GM19239 (cell line): ENCODE measurements at regions not wholly inside any gene's neighbourhood (a gene's known extent, or its start where the extent isn't known, plus 50 kb on each side); places are given as distances from the start of the nearest gene placed in this dataset.

Source experiments
- DNase-seq: peaks from one replicate; pipeline ENCODE4 v3.0.0; 2011; ENCODE audit warnings: low spot score; ENCODE audit not compliant: insufficient read length
- FAIRE-seq: peaks from 2 replicates; lab custom pipeline; 2011; peaks lifted over from hg19 to GRCh38; lab: Jason Lieb, UNC

DNA sequence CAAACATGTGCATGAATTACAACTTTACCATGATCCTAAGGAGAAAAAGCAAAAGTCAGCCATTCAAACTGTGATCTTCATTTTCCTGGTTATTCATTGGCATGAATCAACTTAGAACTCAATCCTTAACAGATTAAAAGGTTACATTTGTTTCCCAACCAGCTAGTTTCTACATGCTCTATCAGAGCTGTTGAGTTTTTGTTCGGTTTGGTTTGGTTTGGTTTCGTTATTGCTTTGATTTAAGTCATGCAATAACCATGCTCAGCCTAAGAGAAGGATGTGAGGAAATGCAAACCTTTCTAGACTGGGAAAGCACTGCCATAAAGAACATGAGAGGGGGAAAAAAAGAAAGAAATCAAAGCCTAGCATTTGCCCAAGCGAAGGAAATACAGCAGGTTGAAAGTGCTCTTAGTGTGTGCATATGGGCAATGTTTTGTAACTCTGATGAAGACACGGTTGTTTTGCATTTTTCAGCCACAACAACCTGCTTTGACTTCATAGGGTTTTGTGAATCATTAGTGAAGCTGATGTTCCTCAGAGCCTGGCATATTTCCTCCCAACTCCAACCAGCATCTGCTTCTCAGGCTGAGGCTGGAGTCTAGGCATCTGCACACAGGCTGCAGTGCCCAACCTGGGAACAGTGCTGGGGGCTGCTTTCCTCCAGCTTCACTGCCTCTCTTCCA lies 234.3 kb downstream of the ZNF674 start:
- DNase-seq (no peak), FAIRE-seq (peak; percentile 68)

DNA sequence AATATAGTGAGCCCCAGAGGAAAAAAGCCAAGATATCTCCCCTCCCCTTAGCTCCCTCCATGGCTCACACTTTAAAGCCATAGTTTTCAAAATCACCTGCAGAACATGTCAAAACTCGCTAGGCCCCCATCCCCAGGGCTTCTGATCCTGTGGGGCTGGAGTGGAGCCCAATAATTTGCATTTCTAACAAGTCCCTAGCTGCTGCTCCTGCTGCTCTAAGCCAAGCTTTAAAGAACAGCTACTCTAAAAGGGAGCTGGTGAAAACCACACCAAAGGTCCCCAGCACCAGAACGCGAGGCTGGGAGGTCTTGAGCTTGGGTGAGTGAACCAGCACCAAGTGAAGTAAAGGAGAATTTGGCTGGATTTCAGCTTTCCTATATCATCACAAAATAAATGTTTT lies 237.1 kb downstream of the ZNF674 start:
- FAIRE-seq (no peak), DNase-seq (no peak)

DNA sequence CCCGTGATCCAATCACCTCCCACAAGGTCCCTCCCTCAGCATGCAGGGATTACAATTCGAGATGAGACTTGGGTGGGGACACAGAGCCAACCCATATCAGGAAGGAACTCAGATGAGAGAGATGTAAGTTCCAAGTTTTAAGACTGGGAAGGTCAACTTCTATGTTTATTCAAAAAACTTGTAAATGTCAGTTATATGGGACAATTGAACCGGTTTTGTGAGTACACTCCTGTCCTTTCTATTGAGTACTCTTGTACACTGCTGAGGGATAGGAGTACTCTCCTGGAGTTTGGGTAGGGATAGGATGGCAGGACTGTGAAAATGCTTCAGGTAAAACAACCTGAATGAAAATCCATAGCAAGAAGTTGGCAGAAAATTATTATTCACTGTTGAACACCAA lies 239.1 kb downstream of the ZNF674 start:
- no peak for DNase-seq
- FAIRE-seq, result no peak

DNA sequence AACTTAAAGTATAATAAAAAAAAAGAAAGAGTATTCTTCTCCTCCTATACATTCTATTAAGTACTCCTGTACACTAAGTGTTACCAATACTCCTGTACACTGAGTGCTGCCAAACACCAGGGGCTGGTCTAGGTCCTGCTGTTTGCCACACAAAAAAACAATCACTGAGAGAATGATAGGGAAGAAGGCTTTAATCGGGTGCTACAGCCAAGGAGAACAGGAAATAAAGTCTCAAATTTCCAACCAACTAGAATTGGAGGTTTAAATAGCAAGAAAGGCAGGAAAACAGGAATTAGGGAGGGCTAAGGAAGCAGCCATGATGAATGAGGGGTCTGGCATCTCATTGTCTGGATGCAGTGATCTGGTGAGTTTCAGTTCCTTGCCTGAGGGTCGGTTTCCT lies 239.8 kb downstream of the ZNF674 start:
- DNase-seq, result no peak
- no peak for FAIRE-seq

DNA sequence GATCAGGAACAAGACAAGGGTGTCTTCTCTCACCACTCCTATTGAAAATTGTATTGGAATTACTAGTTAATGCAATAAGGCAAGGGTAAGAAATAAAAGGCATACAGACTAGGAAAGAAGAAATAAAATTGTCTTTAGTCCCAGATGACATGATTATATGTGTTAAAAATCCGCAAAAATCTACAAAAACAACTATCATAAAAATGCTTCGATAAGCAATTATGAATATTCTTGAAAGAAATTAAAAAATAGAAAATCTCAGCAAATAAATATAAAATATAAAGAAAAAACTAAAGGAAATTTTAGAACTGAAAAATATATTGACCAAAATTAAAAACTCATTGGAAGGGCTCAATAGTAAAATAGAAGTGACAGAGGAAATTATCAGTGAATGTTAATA lies 243.3 kb downstream of the ZNF674 start:
- no peak for FAIRE-seq

DNA sequence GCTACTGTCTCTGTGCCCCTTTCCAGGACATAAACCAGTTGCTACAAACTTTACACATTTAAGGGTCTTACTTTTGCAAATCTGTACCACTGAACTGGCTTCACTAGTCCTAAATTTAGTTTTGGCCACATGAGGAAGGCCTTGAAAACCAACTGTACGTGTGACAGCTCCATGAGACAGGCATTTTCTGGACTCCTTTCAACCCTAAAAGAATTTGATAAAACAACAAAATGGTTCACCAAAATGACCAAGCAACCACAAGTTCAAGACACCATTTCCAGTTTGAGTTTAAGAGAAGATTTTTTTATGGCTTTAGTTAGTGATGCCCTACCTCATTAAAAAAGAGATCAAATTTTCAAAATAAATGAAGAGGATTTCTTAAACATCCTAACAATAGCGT lies 246.4 kb downstream of the ZNF674 start:
- DNase-seq (no peak), FAIRE-seq (no peak)

More for the DNA sequence above, 243.3 kb downstream of the ZNF674 start:
- no peak for DNase-seq

DNA sequence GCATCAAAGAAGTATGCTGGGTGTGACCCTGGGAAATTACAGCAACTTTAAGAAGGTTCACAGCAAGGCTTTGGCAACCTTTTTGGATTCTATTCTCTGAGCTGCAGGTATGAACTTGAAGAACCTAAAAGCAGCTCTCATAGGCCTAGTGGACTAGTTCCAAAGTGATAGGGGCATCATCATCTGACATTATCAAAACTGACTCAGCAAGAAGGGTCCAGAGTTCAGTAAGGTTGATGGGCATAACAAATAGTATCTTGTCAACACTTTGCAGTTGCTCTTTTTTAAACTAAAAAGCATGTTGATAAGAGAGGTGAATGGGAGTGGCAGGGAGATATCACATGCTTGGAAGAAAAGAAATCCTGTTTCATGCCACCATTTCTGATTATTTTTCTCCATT lies 249.3 kb downstream of the ZNF674 start:
- DNase-seq (no peak), FAIRE-seq (no peak)

DNA sequence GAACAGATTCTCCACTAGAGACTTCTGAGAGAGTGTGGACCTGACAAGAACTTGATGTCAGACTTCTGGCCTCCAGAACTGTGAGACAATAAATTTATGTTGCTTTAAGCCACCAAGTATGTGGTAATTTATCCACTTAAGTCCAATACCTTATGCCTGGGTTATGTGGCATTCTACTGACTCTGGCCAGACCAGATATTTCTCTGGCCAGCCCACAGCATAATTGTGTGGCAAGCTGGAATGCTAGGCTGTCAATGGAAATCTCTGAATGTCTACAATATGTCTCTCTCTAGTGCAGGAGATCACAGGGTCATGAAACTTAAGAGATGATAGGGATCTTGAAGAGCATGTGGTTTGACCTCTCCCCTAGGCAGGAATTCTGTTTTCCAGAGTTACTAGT lies 251.0 kb downstream of the ZNF674 start:
- DNase-seq (no peak), FAIRE-seq (no peak)

DNA sequence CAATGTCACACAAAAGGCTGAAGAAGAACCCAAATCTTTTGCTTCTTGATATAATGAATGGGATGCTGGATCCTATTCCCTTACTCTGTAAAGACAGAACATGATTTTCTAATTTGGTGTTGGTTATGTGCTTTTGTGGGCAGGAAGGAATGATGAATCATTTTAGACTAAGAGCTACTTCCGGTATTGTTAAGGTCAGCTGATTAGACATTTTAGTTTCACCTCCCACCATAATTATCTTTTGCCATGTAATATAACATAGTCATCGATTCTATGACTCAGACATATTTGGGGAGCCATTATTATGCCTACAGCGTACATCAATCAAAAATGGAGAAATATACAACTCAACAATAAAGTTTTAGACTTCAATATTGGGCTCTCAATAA lies 265.3 kb downstream of the ZNF674 start:
- DNase-seq, result no peak
- FAIRE-seq, result peak; percentile 68

DNA sequence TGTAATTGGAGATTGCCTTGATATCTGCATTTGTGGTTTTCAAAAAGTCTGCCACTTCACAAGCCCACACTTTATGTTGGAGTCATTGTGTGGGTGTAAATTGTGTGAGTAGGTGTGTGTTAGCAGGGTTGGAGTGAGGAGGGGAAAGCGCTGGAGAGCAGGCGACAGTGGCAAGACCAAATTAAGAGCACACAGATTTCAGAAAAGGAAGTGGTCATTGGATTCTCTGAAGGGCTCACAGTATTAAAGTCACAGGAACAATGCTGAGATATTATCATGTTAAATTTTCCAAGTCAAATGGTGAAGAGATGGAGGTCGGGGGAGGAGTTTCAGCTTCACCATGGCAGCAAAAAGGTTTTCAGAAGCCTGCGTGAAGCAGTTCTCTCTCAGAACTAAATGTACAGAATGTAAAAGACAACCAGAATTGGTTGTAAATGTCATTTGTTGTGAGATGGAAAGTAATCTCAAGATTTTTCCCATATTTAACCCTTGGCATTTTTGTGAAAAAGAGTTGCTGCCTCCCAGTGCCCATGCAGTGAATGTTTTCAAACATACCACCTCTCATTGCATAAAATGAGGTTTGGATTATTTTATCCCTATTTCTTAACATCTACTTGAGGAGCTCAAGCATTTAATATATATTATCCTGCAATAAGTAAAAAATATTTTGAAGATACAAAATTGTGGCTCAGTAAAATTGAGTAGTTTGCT lies 265.9 kb downstream of the ZNF674 start:
- FAIRE-seq (peak; percentile 81), DNase-seq (no peak)

DNA sequence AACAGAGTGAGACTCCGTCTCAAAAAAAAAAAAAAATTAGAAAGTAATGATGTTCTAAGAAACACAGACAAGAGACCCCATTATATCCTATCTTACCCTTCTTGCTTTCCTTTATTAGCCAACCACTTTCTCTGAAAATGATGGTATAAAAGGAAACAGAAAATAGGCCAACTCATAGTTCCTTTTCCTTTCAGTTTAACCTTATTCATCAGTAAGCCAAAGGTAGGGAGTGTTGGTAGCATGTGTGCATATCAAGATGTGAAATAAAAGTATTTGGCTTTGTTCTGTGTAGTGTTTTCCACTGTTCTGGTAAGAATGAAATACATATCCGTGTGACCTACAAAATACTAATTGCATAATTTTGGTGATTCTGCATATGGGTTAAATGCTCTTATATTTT lies 266.6 kb downstream of the ZNF674 start:
- FAIRE-seq (no peak), DNase-seq (no peak)

DNA sequence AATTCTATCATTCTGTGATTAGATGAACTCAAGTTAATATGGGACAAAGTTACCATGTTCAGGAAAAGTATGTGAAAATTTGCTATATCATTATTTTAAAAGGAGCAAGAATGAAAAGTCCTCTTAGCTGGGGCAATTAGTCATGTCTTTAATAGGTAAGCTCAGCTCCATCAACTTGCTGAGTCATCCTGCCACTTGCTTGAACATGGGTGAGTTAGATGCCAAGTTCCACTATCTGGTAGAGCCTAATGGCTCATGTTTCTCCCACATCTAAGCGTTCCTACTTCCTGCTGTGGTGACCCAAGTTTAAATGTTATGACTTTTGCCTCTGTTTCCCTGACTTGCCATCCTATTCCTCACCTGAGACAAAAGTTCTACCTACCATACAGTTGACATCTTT lies 276.8 kb downstream of the ZNF674 start:
- DNase-seq, result no peak
- no peak for FAIRE-seq

DNA sequence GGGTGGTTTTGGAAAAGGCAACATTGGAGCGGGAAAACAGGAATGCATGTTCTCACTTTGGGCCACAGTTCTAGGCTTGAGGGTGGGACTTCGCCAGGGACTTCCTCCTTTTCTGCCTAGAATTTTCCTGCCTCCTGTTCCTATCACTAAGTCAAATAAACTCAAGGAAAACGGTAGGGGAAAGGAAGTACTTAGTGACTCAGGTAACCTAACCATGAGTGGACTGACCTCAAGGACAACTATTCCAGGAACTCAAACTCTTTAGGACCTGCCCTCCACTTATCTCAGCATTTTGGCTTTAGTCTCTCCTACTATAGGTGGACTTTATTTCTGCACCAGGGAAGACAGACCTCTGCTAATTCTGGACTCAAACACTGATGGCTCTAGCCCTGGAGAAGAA lies 281.7 kb downstream of the ZNF674 start:
- no peak for DNase-seq
- no peak for FAIRE-seq

DNA sequence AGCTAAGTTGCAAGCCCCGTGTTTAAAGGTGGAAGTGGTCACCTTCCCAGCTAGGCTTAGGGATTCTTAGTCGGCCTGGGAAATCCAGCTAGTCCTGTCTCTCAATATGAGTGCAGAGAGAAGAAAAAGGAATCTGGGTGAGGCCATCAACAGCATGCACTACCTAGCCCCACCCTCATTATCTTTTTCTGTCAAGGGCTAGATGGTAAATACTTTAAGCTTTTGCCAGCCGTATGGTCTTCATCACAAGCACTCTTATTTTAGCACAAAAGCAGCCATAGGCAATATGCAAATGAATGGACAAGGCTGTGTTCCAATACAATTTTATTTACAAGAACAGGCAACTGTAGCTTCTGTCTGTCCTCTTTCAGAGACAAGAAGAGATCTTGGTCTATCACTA lies 282.9 kb downstream of the ZNF674 start:
- DNase-seq, result no peak
- no peak for FAIRE-seq

DNA sequence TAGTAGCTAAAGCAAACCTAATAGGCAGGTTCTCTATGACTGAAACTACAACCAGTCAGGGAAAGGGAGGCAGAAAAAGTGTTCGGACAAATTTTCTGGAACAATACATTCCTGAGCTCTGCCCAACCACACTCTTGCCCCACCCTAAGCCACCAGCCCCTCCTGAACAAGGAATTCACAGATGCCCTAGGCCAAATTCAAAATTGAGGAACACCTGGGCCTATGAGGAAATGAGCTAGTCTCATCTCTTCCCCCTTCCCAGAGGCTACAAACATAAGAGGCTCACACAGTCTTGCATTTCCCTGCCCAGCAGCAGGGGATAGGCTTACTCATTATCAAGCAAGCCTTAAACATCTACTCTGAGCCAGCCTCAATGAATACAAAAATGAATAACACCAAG lies 284.7 kb downstream of the ZNF674 start:
- DNase-seq (no peak), FAIRE-seq (no peak)

DNA sequence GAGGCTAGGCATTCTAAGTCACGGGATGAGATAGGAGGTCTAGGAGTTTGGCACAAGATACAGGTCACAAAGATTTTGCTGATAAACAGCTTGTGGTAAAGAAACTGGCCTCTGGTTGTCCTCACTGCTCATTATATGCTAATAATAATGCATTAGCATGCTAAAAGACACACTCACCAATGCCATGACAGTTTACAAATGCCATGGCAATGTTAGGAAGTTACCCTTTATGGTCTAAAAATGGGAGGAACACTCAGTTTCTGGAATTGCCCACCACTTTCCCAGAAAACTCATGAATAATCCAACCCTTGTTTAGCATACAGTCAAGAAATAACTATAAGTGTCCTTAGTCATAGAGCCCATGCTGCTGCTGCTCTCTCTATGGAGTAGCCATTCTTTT lies 286.9 kb downstream of the ZNF674 start:
- no peak for FAIRE-seq

DNA sequence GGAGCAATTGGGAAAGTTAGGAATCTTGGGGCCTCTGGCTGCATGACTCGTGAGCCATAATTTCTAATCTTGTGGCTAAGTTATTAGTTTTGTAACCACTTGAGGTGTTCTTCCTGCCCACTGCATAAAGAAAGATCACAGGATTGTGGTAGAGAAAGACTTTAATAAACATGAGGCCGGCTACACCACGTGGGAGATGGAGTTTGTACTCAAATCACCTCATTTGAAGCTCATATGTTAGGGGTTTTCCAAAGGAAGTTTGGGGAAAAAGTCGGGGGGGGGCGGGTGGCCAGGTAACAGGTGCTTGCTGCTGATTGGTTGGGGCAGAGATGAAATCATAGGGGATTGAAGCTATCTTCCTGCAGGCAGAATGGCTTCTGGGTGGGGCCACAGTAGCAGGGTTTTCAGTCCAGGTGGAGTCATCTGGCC lies 287.8 kb downstream of the ZNF674 start:
- no peak for FAIRE-seq
- DNase-seq, result no peak

More for the DNA sequence above, 286.9 kb downstream of the ZNF674 start:
- DNase-seq, result no peak

DNA sequence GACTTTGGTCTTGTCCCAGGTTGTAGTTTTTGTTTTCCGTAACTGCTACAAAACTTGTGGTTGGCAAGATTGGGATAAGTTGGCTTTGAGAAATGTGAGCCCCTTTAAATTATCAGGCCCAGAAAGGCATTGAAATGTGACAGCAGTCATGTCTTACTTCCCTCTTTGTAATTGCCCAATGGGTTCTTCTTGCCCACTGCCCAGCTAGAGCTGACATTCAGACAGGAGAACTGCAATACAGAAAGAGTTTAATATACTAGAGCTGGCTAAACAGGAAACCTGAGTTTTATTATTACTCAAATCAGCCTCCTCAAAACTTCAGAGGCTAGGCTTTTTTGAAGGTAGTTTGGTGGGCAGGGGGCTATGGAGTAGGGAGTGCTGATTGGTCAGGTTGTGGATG lies 288.3 kb downstream of the ZNF674 start:
- peak; percentile 73 for FAIRE-seq
- no peak for DNase-seq

DNA sequence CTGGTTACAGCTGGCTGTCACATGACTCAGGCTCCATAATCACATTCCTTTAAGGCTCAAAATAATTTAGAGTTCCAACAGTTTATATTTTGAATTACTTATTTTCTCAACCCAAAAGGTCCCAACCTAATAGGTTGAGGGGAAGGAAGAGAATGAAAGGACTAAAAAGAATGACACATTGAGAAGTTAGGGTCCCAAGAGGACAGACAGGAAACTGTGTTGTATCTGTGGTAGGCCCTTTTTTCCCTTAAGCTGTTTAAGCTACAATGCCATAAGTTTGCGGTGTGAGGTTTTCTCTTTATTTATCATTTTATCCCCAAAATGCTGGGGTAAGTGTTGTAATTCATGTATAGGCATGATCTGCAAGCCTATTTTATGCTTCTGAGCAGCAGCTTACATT lies 290.2 kb downstream of the ZNF674 start:
- no peak for FAIRE-seq

DNA sequence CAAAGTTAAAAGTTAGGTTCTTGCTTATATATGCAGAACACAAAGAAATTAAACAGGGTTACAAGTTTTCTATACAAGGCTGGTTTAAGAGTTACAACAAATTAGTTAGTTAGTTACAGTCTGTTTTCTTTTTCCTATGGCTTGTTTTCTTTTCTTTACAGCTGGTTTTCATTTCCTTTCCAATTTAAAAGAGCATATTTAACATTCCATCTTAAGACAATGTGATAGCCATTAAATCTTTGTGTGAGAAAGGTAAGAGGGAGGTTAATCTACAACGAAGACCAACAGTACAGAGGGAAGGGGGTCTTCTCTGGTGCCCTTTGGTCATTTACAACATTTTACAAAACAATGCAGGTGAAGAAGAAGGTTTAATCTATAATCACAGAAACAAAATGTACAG lies 290.6 kb downstream of the ZNF674 start:
- FAIRE-seq, result no peak
- DNase-seq, result no peak

More for the DNA sequence above, 290.2 kb downstream of the ZNF674 start:
- DNase-seq, result no peak

DNA sequence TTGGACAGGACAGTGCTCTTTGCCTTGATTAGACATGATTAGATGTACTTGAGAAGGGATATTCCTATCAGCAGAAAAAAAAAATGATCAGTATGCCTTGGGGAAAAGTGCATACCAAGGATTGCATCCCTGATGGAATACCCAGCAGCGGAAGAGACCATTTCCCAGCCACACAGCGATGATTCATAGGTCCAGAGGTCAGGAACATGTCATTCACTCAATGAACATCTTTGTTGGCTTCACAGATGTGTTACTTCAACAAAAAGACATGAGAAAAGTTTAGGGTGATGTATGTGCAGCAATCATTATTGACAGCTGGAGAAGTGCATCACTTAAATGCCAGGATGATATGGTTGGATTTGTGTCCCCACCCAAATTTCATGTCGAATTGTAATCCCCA lies 293.5 kb downstream of the ZNF674 start:
- DNase-seq (no peak), FAIRE-seq (no peak)

DNA sequence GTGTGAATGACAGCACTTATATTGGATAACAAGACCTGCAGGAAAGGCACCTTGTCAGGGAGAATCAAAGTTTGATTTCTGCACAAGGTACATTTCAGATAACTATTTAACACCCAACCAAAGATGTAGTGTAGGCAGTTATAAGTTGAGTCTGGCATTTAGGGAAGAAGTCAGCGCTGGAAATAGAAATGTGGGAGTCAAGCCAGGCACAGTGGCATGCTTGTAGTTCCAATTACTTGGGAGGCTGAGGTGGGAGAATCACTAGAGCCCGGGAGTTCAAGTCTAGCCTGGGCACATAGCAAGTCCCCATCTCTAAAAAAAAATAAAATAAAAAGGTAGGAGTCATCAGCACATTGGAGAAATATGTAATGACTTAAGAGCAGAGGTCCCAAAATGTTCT lies 295.1 kb downstream of the ZNF674 start:
- DNase-seq, result no peak
- FAIRE-seq, result no peak
